Activated naive CD8-positive, alpha-beta T cell treated with anti-CD3 and anti-CD28 coated beads, Interleukin-2, amount 10 ng/mL, durations not matched to agents 7 days and 5 days (primary cell): ENCODE measurements at regions not wholly inside any gene's neighbourhood (a gene's known extent, or its start where the extent isn't known, plus 50 kb on each side); places are given as distances from the start of the nearest gene placed in this dataset.

Experiments used
- ATAC-seq: fragments of 150-1000 bp; cut with Tn5 transposase; one replicate; pipeline ENCODE4 v1.10.0; 2021; ENCODE audit warnings: low read depth, moderate library complexity
- POLR2A ChIA-PET: fragments of 350-600 bp; sonication (Branson Sonifier 250); formaldehyde crosslinking; loops from one replicate; lab custom pipeline; 2021; ENCODE audit warnings: antibody characterized with exemption; lab: Charles Lee
- DNase-seq: peaks from one replicate; pipeline ENCODE4 v3.0.0; 2021
- H3K27ac Mint-ChIP-seq: one replicate; pipeline ENCODE4 v1.8.0; 2022; ENCODE audit warnings: mild to moderate bottlenecking, mixed read lengths
- H3K27me3 Mint-ChIP-seq: one replicate; pipeline ENCODE4 v1.8.0; 2022; ENCODE audit warnings: mild to moderate bottlenecking, moderate library complexity, mixed read lengths
- H3K36me3 Mint-ChIP-seq: one replicate; pipeline ENCODE4 v1.8.0; 2021; ENCODE audit warnings: mild to moderate bottlenecking, mixed read lengths
- H3K4me1 Mint-ChIP-seq: one replicate; pipeline ENCODE4 v1.8.0; 2021; ENCODE audit warnings: mixed read lengths
- H3K4me3 Mint-ChIP-seq: one replicate; pipeline ENCODE4 v1.8.0; 2022; ENCODE audit warnings: mild to moderate bottlenecking, moderate library complexity, mixed read lengths
- H3K9me3 Mint-ChIP-seq: one replicate; pipeline ENCODE4 v1.8.0; 2021; ENCODE audit warnings: mixed read lengths

DNA sequence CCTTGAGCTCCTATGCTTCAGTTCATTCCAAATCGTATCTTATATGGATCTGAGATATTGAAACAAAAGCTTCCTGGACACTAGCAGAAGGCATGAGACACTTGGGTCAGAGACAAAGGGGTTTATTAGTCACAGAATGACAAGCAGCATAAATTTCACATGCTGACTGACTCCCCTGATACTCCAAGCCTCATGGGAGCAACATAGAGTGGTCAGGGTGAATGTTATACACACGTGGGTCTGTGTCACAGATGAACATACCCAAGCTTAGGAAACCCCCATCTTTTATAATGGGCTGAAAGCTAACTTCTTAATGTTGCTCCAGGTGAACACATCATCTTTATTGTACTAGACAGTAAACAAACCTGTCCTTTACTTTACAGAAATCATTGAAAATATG lies 599.9 kb upstream of the RGS18 start:
- H3K4me1 Mint-ChIP-seq = no peaks in the 10 kb centered on the region
- H3K27me3 Mint-ChIP-seq = no peaks in the 10 kb centered on the region
- POLR2A ChIA-PET = no interaction called here
- DNase-seq = no peak
- H3K4me3 Mint-ChIP-seq = no peak overlapping the region
- no peaks in the 10 kb centered on the region for H3K9me3 Mint-ChIP-seq
- no peak for ATAC-seq
- no peak overlapping the region for H3K27ac Mint-ChIP-seq
- no peaks in the 10 kb centered on the region for H3K36me3 Mint-ChIP-seq

DNA sequence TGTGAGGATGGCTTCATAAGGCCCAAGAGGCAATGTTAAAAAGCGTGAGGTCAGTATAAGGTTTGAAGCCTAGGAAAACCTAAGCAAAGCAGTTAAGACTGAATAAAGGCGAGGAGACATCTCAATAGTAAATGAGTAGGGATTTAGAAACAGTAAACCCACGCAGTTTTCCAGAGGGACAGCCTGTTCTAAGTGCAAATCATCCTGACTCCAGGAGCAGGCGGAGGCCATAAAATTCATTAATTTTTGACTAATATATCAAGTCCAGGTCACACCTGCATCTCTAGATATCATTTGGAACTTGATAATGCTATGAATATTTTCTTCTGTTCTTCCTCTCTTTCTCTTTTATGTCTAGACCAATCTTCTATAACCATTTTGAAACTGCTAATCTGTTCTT lies 597.0 kb upstream of the RGS18 start:
- Mint-ChIP-seq H3K4me3 (no peak overlapping the region), H3K36me3 (no peaks in the 10 kb centered on the region), H3K4me1 (no peaks in the 10 kb centered on the region), H3K27ac (no peak overlapping the region), H3K27me3 (no peaks in the 10 kb centered on the region), H3K9me3 (no peaks in the 10 kb centered on the region)
- DNase-seq (no peak), ATAC-seq (no peak)
- POLR2A ChIA-PET = no interaction called here

DNA sequence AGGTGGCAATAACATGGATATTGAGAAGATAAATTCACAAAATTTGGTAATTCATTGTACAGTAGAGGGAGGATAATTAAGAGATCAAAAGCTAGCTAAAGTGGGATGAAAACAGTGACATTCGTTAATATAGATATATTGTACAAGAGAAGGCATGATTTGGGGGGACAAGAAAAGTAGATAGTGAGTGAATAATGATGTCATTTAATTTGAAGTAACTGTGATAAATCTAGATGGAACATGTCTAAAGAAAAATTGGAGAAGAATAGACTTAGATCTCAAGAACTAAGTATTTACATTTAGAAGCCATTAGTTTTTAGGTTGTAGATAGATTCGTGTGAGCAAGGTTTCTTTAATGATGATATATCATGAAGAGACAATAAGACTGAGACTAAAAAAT lies 594.0 kb upstream of the RGS18 start:
- H3K4me3 Mint-ChIP-seq = no peak overlapping the region
- no peaks in the 10 kb centered on the region for H3K36me3 Mint-ChIP-seq
- H3K27me3 Mint-ChIP-seq = no peaks in the 10 kb centered on the region
- no peaks in the 10 kb centered on the region for H3K9me3 Mint-ChIP-seq
- POLR2A ChIA-PET = no interaction called here
- no peaks in the 10 kb centered on the region for H3K4me1 Mint-ChIP-seq
- ATAC-seq (no peak), DNase-seq (no peak)
- H3K27ac Mint-ChIP-seq = no peak overlapping the region

DNA sequence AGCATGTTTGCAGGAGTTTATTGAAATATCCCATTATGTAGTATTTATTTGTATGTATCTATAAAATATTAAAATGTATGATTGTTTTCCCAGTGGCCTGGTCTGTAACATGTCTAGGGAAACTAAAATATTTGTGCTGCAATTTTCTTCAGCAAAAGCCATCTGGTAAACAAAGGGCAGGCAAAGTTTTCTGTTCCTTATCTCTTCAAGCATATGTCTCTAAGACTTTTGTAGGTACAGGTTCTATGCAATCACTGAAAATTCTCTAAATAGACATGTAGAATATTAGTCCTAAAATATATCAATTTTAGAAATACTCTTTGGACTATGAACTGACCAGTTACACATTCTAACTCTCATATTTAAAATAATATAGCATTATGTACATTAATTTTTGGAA lies 585.8 kb upstream of the RGS18 start:
- Mint-ChIP-seq H3K27me3 (no peaks in the 10 kb centered on the region), H3K4me3 (no peak overlapping the region), H3K9me3 (no peaks in the 10 kb centered on the region), H3K4me1 (no peaks in the 10 kb centered on the region), H3K27ac (no peak overlapping the region), H3K36me3 (no peaks in the 10 kb centered on the region)
- no peak for DNase-seq
- ATAC-seq = no peak
- POLR2A ChIA-PET = no interaction called here

DNA sequence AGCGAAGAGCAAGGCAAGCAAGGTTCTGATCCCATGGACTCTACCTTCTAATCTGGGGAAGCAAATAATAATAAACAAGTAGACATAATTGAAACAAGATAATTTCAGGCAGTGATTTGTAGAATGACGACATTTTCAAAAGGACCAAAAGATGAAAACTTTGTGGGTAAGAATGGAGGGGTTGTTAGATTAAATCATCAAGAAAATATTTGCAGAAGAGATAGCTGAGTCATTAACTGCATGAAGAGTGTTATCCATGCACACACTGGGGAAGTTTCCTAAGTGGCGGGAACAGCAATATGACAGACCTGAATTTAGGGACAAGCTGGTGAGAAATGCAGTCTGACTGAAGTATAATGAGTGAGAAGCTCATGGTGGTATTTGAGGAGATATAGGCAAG lies 583.1 kb upstream of the RGS18 start:
- Mint-ChIP-seq H3K27ac (no peak overlapping the region), H3K36me3 (no peaks in the 10 kb centered on the region), H3K4me1 (no peaks in the 10 kb centered on the region), H3K27me3 (no peaks in the 10 kb centered on the region), H3K4me3 (no peak overlapping the region), H3K9me3 (no peaks in the 10 kb centered on the region)
- DNase-seq (no peak), ATAC-seq (no peak)
- POLR2A ChIA-PET = no interaction called here

DNA sequence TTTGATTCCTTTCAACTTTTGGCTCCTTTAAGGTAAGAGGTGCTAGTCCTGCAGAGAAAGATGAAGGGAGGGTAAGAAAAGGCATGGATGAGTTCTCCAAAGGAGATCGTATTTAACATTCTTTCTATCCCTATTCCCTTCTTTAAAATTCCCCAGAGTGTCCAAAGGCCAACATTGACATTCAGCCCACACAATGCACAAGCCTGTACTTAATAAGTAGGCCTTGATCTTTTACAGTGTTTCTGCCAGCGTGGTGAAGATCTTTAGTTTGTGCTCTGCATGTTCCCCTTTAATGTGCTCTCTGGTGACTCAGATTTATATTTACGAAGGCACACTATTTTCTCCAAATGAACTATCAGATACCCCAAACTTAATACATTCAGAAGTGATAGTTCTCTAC lies 582.5 kb upstream of the RGS18 start:
- H3K4me3 Mint-ChIP-seq = no peak overlapping the region
- H3K9me3 Mint-ChIP-seq = peaks cover 1% of the 10 kb centered on the region
- H3K27me3 Mint-ChIP-seq = no peaks in the 10 kb centered on the region
- POLR2A ChIA-PET = no interaction called here
- H3K4me1 Mint-ChIP-seq = no peaks in the 10 kb centered on the region
- no peak for ATAC-seq
- no peaks in the 10 kb centered on the region for H3K36me3 Mint-ChIP-seq
- DNase-seq = no peak
- no peak overlapping the region for H3K27ac Mint-ChIP-seq

DNA sequence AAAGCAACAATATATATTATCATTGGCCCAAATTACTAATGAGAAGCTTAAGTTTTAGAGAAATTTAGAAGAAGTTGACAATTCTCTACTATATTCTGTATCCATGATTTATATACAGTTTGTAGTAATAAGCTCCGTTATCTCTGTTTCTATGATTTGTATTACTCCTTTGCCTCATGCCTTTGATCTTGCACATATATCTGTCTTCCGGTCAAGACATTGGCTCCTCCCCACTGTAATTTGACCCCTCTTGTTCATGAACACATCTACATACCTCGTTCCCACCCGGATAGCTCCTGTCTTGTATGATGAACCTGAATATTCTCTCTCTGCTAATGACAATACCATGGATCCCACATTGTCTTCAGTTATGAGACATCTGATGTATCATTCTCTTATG lies 581.0 kb upstream of the RGS18 start:
- H3K27me3 Mint-ChIP-seq = no peaks in the 10 kb centered on the region
- no peak for DNase-seq
- no peak for ATAC-seq
- H3K4me1 Mint-ChIP-seq = no peaks in the 10 kb centered on the region
- POLR2A ChIA-PET = no interaction called here
- no peaks in the 10 kb centered on the region for H3K36me3 Mint-ChIP-seq
- no peak overlapping the region for H3K27ac Mint-ChIP-seq
- H3K9me3 Mint-ChIP-seq = peaks cover 1% of the 10 kb centered on the region
- H3K4me3 Mint-ChIP-seq = no peak overlapping the region

DNA sequence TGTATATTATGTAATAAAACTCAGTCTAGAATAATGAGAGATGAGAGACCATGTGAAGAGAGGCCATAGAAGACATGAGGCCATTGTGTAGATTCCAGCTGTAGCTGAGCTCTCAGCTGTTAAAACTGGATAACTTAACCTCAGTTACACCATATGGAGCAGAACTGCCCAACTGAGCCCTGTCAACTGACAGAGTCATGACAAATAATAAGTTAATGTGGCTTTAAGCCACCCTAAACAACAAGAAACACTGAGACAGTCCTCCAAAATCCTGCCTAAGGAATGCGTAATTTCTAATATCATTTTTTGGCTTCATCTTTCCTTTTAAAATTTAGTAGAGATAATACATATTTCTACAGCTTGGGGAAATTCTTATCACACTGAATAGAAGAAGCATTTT lies 580.0 kb upstream of the RGS18 start:
- Mint-ChIP-seq H3K4me1 (no peaks in the 10 kb centered on the region), H3K27me3 (no peaks in the 10 kb centered on the region), H3K9me3 (peaks cover 1% of the 10 kb centered on the region), H3K36me3 (no peaks in the 10 kb centered on the region), H3K27ac (no peak overlapping the region), H3K4me3 (no peak overlapping the region)
- POLR2A ChIA-PET = no interaction called here
- ATAC-seq (no peak), DNase-seq (no peak)

DNA sequence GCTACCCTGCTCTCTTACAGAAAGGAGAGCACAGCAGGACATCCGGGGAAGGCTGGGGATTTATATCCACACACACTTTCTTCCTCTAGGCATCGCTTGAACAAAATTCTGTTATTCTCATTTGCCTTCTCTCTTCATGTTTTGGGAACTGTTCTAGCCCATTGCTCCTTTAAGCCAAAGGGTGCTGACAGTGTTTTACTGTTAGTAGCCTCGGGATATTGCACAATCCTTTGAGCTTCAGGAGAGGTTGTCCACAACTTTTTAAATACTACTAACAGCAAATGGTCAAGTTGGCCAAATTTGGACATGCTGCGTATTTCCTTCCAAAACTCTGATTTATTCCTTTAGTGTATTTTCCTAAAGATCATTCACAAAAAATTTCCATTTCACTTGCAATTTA lies 579.2 kb upstream of the RGS18 start:
- Mint-ChIP-seq H3K9me3 (peaks cover 1% of the 10 kb centered on the region), H3K36me3 (no peaks in the 10 kb centered on the region), H3K27me3 (no peaks in the 10 kb centered on the region), H3K4me3 (no peak overlapping the region), H3K27ac (no peak overlapping the region), H3K4me1 (no peaks in the 10 kb centered on the region)
- ATAC-seq (no peak), DNase-seq (no peak)
- POLR2A ChIA-PET = no interaction called here

DNA sequence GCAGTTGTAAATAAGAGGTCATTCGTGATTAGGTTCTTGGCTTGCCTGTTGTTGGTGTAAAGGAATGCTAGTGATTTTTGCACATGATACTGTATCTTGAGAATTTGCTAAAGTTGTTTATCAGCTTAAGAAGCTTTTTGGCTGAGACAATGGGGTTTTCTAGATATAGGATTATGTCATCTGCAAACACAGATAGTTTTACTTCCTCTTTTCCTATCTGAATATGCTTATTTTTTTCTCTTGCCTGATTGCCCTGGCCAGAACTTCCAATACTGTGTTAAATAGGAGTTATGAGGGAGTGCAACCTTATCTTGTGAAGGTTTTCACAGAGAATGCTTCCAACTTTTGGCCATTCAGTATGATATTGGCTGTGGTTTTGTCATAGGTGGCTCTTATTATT lies 576.1 kb upstream of the RGS18 start:
- H3K9me3 Mint-ChIP-seq = peaks cover 5% of the 10 kb centered on the region
- no peak for DNase-seq
- no peaks in the 10 kb centered on the region for H3K36me3 Mint-ChIP-seq
- no peaks in the 10 kb centered on the region for H3K27me3 Mint-ChIP-seq
- no peaks in the 10 kb centered on the region for H3K4me1 Mint-ChIP-seq
- H3K4me3 Mint-ChIP-seq = no peak overlapping the region
- H3K27ac Mint-ChIP-seq = no peak overlapping the region
- ATAC-seq = no peak
- POLR2A ChIA-PET = no interaction called here

DNA sequence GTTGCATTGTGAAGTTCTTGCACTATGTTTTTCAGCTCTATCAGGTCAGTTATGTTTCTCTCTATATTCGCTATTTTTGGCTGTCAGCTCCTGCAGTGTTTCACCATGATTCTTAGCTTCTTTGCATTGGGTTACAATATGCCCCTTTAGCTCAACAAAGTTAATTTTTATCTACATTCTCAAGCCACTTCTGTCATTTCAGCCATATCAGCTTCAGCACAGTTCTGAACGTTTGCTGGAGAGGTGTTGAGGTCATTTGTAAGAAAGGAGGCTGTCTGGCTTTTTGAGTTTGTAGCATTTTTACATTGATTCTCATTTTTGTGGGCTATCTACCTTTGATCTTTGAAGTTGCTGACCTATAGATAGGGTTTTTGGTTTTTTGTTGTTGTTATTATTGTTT lies 573.2 kb upstream of the RGS18 start:
- DNase-seq = no peak
- Mint-ChIP-seq H3K9me3 (peaks cover 5% of the 10 kb centered on the region), H3K4me3 (no peak overlapping the region), H3K27me3 (no peaks in the 10 kb centered on the region), H3K27ac (no peak overlapping the region), H3K36me3 (no peaks in the 10 kb centered on the region), H3K4me1 (no peaks in the 10 kb centered on the region)
- ATAC-seq = no peak
- POLR2A ChIA-PET = no interaction called here

DNA sequence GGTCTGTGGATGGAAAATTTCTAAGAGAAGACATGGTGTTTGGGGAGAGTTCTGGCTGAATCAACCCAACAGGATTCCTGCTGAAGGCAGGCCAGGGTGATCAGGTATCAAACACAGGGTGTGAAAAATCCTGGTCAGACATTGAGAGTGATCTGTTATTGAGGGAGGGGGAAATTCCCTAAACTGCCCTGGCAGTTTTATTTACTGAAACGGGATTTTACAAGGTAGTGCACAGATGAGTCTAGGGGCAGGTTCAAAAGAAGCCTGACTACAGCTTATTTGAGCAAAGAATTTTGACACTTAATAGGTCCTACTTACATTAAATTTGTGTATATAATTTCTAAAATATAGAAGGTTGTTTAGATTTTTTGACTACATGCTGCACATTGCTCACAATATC lies 569.4 kb upstream of the RGS18 start:
- Mint-ChIP-seq H3K36me3 (no peaks in the 10 kb centered on the region), H3K4me3 (no peak overlapping the region), H3K27me3 (no peaks in the 10 kb centered on the region), H3K9me3 (peaks cover 5% of the 10 kb centered on the region), H3K4me1 (no peaks in the 10 kb centered on the region), H3K27ac (no peak overlapping the region)
- DNase-seq (no peak), ATAC-seq (no peak)
- POLR2A ChIA-PET = no interaction called here

DNA sequence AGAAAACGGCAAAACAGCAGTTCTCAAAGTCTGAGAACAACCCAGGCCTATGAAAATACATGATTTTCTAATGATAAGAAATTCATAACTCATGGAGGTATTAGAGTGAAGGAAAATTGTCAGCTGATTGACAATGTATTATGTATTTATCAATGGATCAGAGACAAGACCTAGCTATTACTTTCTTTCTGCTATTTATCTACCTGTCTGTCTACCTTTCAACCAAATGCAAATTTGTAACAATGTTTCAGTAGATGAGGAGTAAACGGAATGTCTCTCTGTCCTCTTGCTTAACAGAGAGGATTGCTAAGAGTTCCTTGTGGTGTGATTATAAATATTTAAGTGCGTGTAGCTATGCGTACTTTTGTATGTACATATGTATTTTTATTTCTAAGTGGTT lies 568.7 kb upstream of the RGS18 start:
- H3K4me3 Mint-ChIP-seq = no peak overlapping the region
- H3K4me1 Mint-ChIP-seq = no peaks in the 10 kb centered on the region
- H3K27ac Mint-ChIP-seq = no peak overlapping the region
- DNase-seq = no peak
- no peaks in the 10 kb centered on the region for H3K27me3 Mint-ChIP-seq
- H3K9me3 Mint-ChIP-seq = peaks cover 5% of the 10 kb centered on the region
- POLR2A ChIA-PET = no interaction called here
- no peaks in the 10 kb centered on the region for H3K36me3 Mint-ChIP-seq
- no peak for ATAC-seq

DNA sequence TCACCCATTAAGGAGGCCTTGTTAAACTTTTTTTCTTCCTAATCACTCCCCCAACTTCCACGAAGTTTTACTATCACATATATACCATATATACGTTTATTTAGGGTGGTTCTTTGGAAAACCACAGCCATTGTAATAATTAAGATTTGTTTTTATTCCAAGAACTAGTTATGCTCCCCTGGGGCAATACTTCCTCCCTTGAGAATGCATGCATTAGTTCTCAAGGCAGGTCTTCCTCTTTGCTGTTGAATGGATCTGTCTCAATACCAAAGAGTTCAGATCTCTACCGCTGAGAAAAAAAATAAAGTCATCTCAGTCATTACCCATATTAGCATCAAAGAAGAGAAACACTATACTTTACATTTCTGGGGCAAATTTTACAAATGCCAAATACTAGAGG lies 567.7 kb upstream of the RGS18 start:
- Mint-ChIP-seq H3K27me3 (no peaks in the 10 kb centered on the region), H3K4me1 (no peaks in the 10 kb centered on the region), H3K4me3 (no peak overlapping the region), H3K27ac (no peak overlapping the region), H3K36me3 (no peaks in the 10 kb centered on the region), H3K9me3 (peaks cover 2% of the 10 kb centered on the region)
- POLR2A ChIA-PET = no interaction called here
- no peak for ATAC-seq
- no peak for DNase-seq

DNA sequence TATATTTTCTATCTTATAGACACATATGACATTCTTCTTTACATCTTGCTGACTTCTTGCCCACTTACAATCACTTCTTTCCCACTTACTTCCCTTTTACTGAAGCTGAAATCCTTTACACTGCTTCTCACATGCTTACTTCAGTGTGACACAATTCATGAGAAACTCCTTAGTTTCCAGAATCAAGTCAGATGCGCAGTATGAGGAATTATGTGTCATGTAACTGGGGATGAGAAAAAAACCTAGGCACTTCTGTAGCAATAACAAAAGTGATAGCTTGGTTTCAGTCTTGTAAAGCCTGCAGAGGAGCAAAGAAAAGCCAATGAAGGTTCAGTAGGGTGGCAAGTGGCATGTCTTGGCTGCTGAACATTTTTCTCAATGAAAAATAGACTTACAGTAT lies 566.2 kb upstream of the RGS18 start:
- POLR2A ChIA-PET = no interaction called here
- peaks cover 2% of the 10 kb centered on the region for H3K9me3 Mint-ChIP-seq
- no peak for ATAC-seq

More for the DNA sequence above, 566.2 kb upstream of the RGS18 start:
- H3K27ac Mint-ChIP-seq = no peak overlapping the region
- no peak for DNase-seq
- H3K4me3 Mint-ChIP-seq = no peak overlapping the region
- no peaks in the 10 kb centered on the region for H3K4me1 Mint-ChIP-seq
- no peaks in the 10 kb centered on the region for H3K36me3 Mint-ChIP-seq
- H3K27me3 Mint-ChIP-seq = no peaks in the 10 kb centered on the region
